GM18508 (cell line): ENCODE measurements at regions not wholly inside any gene's neighbourhood (a gene's known extent, or its start where the extent isn't known, plus 50 kb on each side); places are given as distances from the start of the nearest gene placed in this dataset.
"Not testable (repeated sequence)": the region's sequence is repeated elsewhere in the genome, so short reads cannot be mapped to it uniquely, and the experiment has no call there.

ENCODE experiments used
- ATAC-seq: cut with Tn5 transposase; IDR thresholded peaks from one replicate; pipeline ENCODE4 v1.9.1; 2021; ENCODE audit warnings: moderate number of reproducible peaks; ENCODE audit not compliant: insufficient read depth, unreplicated experiment

DNA sequence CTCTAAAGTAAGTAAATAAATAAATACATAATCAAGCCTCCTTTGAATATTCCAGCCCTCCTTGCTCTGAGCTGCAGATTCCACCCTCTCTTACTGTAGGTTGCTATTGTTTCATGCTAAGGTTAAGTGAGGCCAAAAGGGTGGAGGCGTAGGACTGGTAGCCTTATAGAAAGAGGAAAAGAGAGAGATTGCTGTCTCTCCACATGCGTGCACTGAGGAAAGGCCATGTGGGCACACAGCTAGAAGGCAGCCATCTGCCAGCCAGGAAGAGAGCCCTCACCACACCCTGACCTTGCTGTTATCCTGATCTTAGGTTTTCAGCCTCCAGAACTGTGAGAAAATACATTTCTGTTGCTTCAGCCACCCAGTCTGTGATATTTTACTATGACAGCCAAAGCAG is 52.0 kb upstream of the GPCPD1 start:
- ATAC-seq = no peak

GRCh38 chr20:5660756-5661155 is 50.0 kb upstream of the GPCPD1 start:
- ATAC-seq = not testable (repeated sequence)
